Heart right ventricle (tissue), 16 donors: ENCODE measurements at regions not wholly inside any gene's neighbourhood (a gene's known extent, or its start where the extent isn't known, plus 50 kb on each side); places are given as distances from the start of the nearest gene placed in this dataset.
A peak's percentile ranks its signal among the peaks of the same experiment; 100 is the strongest.

Experiments
- ATAC-seq, 8 donors: fragments of 200-7000 bp; cut with Tn5 transposase; one replicate each; pipeline ENCODE4 v1.9.1; 2020; ENCODE audit warnings: mild to moderate bottlenecking in 8 of 8, moderate library complexity in 8 of 8, moderate number of reproducible peaks in 1 of 8
- DNase-seq, 2 donors: peaks; one replicate each; pipeline ENCODE4 v3.0.0-alpha.2; 2020
- H3K27ac ChIP-seq, 10 donors: fragments of 200-600 bp; sonication (generic) in 2 of 10; one replicate each; pipeline versions ENCODE4 v1.5.0 to v1.8.0; 2020 to 2022; ENCODE audit warnings: mild to moderate bottlenecking in 3 of 10
- H3K27me3 ChIP-seq, 7 donors: fragments of 200-600 bp; one replicate each; pipeline ENCODE4 v1.8.0; 2021 to 2022; ENCODE audit warnings: mild to moderate bottlenecking in 2 of 7
- H3K36me3 ChIP-seq, 9 donors: fragments of 200-600 bp; sonication (generic) in 1 of 9; one replicate each; pipeline versions ENCODE4 v1.5.0 to v1.8.0; 2020 to 2022; ENCODE audit warnings: mild to moderate bottlenecking in 2 of 9
- H3K4me1 ChIP-seq, 9 donors: fragments of 200-600 bp; sonication (generic) in 1 of 9; one replicate each; pipeline versions ENCODE4 v1.5.0 to v1.8.0; 2020 to 2022; ENCODE audit warnings: mild to moderate bottlenecking in 4 of 9
- H3K4me3 ChIP-seq, 10 donors: fragments of 200-600 bp; sonication (generic) in 2 of 10; one replicate each; pipeline versions ENCODE4 v1.5.0 to v1.8.0; 2020 to 2022; ENCODE audit warnings: mild to moderate bottlenecking in 7 of 10, moderate library complexity in 2 of 10
- H3K9me3 ChIP-seq, 11 donors: fragments of 200-600 bp in 10 of 11; sonication (generic) in 2 of 11; one replicate each; pipeline versions ENCODE4 v1.5.0 to v1.8.0; 2013 to 2022; ENCODE audit warnings: mild to moderate bottlenecking in 2 of 11, control low read depth in 1 of 11, moderate library complexity in 1 of 11
- CTCF ChIP-seq, 9 donors: fragments of 200-600 bp; sonication (generic) in 2 of 9; IDR thresholded peaks; one replicate each; pipeline versions ENCODE4 v1.5.0 to v1.8.0; 2021 to 2022; ENCODE audit warnings: antibody characterized with exemption in 9 of 9, mild to moderate bottlenecking in 5 of 9, moderate library complexity in 1 of 9
- WGBS, 2 donors: extraction: QIAGEN DNeasy Blood & Tissue Kit; methylation state at CpG; one replicate each; pipeline ENCODE4 v1.1.7; 2013; ENCODE audit warnings: inconsistent platforms in 1 of 2; 5-methylcytosine and 5-hydroxymethylcytosine counted together
- intact Hi-C, 10 donors: fragments of 100-400 bp; cut with DNase I; formaldehyde crosslinking; loops; one replicate each; pipeline versions ENCODE4 v1.11.1 to v1.14.2; 2022
- donor health status: Arrhythmogenic right ventricular cardiomyopathy.
- donor health status: ischemic (EF 13 %, LVEDD 7.1; RV severe dilation, severe dysfunction).
- donor health status: healthy with polysubstance abuse.
- donor health status: DM: no; HTN: yes; CAD: no.
- donor health status: DM: no; HTN: no; CAD: no.
- donor health status: ischemic (EF 25% LVEDD 6.9; RV normal size, moderate dysfunction).
- donor health status: ischemic (EF 25% LVEDD 5.7; RV mildly dilated, moderate dysfunction).
- donor health status: healthy.
- donor health status: DM: yes; HTN: yes; CAD: no.
- donor health status: Ischemic cardiomyopathy.
- donor health status: ischemic (EF 35%, LVEDD 5.7; RV mildly dilated, moderate dysfunction).
- donor health status: nonischemic (EF 11% LVEDD 7.7; RV severe dilation, severe dysfunction).
- donor health status: DM: yes; HTN: yes; CAD: no.
- donor health status: PGD.
- donor health status: ischemic (EF 29% LVEDD 5.4; RV normal size, mild dysfunction).
- donor health status: nonischemic (EF 23%, LVEDD 6.1; RV moderate dilation, normal function).

- Histone ChIP-seq H3K4me3 (no peak overlapping the region), H3K9me3 (peaks cover 0 to 21% (median 0%) of the 10 kb centered on the region in 11 donors), H3K36me3 (no peaks in the 10 kb centered on the region), H3K27ac (no peak overlapping the region), H3K4me1 (no peaks in the 10 kb centered on the region), H3K27me3 (no peaks in the 10 kb centered on the region)
- 76 to 77% methylated on average over 1 of the region's 1 CpG for WGBS, 2 donors
- TF ChIP-seq CTCF (IDR thresholded peaks at IDR 0.05), result no peak
- ATAC-seq (no peak), DNase-seq (no peak)
- intact Hi-C loops, result no loop called here
These were observed 532.0 kb downstream of the RWDD3 start for GRCh38 chr1:95766036-95766435.

GRCh38 chr1:95770581-95770980 lies 536.6 kb downstream of the RWDD3 start:
- WGBS, 2 donors, result 47 to 49% methylated on average over 2 of the region's 2 CpGs

GRCh38 chr1:95778217-95778616 lies 544.2 kb downstream of the RWDD3 start:
- intact Hi-C loops, result no loop called here
- 85 to 86% methylated on average over 2 of the region's 2 CpGs for WGBS, 2 donors
- Histone ChIP-seq H3K9me3 (peaks cover 0 to 7% (median 0%) of the 10 kb centered on the region in 11 donors), H3K4me1 (no peaks in the 10 kb centered on the region), H3K36me3 (no peaks in the 10 kb centered on the region), H3K4me3 (no peak overlapping the region), H3K27me3 (no peaks in the 10 kb centered on the region), H3K27ac (no peak overlapping the region)
- DNase-seq, result no peak
- no peak for ATAC-seq
- no peak for TF ChIP-seq CTCF (IDR thresholded peaks at IDR 0.05)

More at GRCh38 chr1:95770581-95770980, 536.6 kb downstream of the RWDD3 start:
- H3K4me3 ChIP-seq, result no peak overlapping the region
- intact Hi-C loops, result no loop called here
- DNase-seq, result no peak
- H3K27ac ChIP-seq, result no peak overlapping the region
- no peaks in the 10 kb centered on the region for H3K4me1 ChIP-seq
- H3K27me3 ChIP-seq, result no peaks in the 10 kb centered on the region
- no peak for TF ChIP-seq CTCF (IDR thresholded peaks at IDR 0.05)
- peaks cover 0 to 10% (median 0%) of the 10 kb centered on the region in 11 donors for H3K9me3 ChIP-seq
- H3K36me3 ChIP-seq, result no peaks in the 10 kb centered on the region
- peak in 1 of 8 donors; percentile 39 for ATAC-seq

- H3K4me1 ChIP-seq, result no peaks in the 10 kb centered on the region
- intact Hi-C loops, result no loop called here
- H3K36me3 ChIP-seq, result no peaks in the 10 kb centered on the region
- 81 to 84% methylated on average over 3 of the region's 3 CpGs for WGBS, 2 donors
- no peaks in the 10 kb centered on the region for H3K27me3 ChIP-seq
- no peaks in the 10 kb centered on the region for H3K9me3 ChIP-seq
- no peak overlapping the region for H3K27ac ChIP-seq
- no peak for TF ChIP-seq CTCF (IDR thresholded peaks at IDR 0.05)
- no peak overlapping the region for H3K4me3 ChIP-seq
- ATAC-seq, result no peak
- DNase-seq, result no peak
These were observed 546.8 kb downstream of the RWDD3 start for GRCh38 chr1:95780836-95781235.
